HG03175 (cell line): ENCODE measurements at regions not wholly inside any gene's neighbourhood (a gene's known extent, or its start where the extent isn't known, plus 50 kb on each side); places are given as distances from the start of the nearest gene placed in this dataset.
A peak's percentile ranks its signal among the peaks of the same experiment; 100 is the strongest.
"Not testable (repeated sequence)": the region's sequence is repeated elsewhere in the genome, so short reads cannot be mapped to it uniquely, and the experiment has no call there.

Experiments used
- ATAC-seq: cut with Tn5 transposase; IDR thresholded peaks from one replicate; pipeline ENCODE4 v1.9.1; 2021; ENCODE audit warnings: mild to moderate bottlenecking, moderate library complexity; ENCODE audit not compliant: unreplicated experiment

DNA sequence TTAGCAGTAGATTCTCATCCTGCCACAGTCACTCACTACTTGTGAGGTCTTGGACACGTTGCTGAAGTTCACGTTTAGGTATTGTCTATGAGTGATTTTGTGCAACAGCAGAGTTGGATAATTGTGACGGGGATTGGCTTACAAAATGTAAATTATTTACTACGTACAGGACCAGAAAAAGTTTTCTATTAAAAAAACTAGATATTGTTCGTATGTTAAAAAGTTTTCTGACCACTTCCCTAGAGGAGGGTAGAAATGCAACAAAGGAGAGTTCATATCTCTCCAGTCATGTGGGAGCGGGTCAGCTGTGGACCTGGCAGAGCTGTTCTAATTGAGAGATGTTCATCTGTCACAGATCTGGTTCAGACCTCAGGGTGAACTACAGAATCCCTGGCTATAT is 976.1 kb upstream of the NUDT12 start:
- ATAC-seq = no peak

DNA sequence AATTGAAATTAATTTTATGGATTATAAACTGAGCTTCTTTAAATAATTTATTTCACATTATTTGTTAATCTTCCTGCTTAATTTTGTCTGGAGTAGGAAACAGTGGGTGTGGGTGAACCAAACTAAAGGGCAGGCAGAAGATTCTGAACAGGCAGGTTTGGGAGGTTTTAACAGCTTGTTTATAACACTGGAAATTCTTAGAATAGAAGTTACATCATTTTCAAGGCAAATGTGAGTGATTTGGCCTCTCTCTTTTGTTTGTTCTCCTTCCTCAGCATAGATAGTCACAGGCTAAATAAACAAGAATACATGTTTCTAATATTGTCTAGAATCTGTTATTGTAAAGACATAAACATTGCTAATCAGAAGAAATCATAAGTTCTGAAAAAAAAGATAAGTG is 970.9 kb upstream of the NUDT12 start:
- ATAC-seq = no peak

DNA sequence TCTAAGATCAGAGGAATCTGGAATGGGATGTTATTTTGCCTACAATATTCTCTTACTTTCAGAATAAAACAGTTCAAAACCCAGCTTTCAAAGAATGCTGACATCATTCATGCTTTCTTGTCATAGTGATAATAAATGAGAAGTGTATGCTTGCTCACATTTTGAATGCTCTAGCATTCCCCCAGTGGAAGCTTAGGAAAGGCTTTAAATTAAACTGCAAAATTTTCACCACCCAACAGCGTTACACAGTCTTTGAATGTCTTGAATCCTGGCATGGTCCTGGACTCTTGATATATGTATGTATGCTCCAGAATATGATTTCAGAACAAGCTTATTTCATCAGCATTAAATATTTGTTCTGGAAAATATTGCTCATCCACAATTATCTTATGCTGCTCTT is 964.3 kb upstream of the NUDT12 start:
- ATAC-seq = no peak

DNA sequence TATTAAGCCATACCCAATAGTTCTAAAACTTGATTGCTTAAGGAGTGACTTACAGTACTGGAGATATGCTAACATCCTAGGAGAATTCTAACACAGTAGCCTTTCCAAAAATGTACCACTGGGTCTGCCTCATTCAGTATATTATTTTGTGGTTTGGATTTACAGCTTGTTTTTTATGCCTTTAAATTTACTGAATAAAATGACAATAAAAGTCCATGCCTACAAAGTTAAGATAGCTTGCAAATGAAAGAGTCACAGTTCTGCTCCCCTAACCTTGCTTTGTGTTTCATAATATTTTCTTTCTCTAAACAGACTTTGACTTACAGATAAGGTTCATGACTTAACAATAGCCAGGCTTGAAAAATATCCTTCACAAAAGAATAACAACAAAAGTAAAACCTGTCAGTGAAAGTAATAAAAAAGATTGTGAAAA is 951.1 kb upstream of the NUDT12 start:
- ATAC-seq = no peak

DNA sequence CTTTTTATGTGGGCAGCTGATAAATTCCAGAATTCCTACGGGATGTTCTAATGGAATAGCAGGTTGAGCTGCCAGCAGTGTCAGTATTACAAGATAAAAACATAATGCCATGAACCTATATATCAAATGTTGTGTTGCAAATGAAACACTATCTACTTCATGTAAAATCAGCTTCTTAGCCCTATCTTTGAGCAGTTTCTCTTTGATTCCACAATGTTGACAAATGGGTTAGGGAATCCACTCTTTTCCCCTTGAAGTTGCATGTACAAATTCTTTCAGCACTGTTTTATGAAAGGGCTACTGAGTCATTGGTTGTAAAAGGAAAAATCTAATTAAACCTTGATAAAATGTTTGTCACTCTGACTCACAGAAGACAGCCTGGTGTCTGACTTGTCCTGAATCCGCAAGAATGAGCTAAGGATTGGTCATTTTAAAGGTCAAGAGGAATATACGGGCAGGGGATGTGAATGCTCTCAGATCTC is 950.6 kb upstream of the NUDT12 start:
- ATAC-seq = no peak

DNA sequence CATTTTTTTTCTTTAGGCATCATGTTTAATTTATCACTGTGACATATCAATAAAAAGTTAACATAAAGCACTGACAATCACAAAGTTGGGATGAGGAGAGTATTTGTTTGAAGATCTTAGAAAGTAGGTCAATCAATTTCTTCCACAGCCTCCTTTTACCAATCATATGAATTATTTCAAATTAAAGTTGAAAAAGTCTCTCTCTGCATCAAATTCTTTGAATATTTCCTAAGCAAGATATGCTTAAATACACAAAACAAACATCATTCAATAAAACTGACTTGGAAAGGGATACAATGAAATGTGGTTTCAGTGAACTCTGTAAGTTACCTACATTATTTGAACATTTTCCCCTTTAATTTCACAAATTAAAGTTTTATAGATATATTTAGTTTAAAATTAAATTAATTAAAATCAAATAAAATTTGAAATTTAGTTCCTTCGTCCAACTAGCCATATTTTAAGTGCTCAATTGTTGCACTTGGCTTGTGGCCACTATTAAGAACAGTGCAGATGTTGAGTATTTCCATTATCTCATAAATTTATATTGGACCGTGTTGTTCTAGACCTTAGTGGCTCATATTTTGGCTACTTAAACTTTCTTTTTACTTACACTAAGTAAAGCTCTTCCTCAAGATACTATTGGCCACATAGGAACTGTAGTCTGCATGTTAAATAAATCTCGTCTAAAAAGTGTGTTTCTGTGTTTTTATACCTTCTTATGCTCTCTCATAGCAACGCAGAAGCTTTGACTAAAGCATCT is 949.7 kb upstream of the NUDT12 start:
- no peak for ATAC-seq

DNA sequence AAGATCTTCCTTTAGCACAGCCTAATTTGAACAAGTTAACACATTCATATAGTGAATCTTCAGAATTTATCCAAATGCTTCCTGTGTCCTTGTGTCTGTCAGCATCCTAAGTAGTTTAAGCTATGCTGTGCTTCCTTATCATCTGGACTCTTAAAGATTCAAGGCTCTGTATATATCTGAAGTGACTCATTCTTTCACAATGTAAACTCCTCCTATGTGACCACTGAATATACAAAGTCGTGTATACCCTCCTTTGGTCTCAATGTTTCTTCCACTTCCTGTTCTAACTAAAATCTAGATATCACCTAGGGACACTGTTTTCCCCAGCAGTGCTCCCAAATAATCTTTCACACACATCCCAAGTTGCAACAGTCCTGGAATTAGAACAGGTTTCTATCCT is 935.7 kb upstream of the NUDT12 start:
- ATAC-seq = no peak

DNA sequence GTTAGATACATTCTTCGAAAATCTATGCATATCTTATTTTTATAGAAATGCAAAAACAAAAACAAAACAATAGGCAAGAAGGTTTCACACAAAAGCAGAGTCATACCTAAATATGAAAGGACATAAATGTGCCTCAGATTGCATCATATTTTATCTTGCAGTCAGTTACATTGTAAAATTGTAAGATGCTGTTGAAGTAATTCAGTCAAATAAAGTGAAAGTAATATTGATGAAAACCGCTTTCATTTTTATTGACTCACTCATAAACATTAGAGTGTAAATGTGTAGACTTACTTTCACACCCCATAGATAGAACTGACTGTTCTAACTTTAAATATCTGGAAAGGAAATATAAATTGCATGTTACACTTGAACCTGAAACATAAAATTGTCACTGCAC is 931.5 kb upstream of the NUDT12 start:
- no peak for ATAC-seq

DNA sequence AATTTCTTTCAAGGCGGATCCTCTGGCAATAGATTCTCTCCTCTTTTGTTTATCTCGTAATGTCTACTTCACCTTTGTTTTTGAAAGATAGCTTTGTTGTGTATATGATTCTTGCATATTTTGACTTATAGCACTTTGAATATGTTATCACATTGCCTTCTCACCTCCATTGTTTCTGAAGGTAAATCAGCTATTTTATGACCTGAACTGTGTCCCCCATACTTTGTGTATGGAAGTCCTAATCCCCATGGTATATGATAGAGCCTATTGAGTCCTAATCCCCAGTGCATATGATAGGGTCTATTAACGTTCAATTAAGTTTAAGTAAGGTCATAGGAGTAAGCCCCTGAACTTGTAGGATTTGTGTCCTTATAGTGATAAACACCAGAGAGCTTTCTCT is 910.2 kb upstream of the NUDT12 start:
- ATAC-seq = no peak

DNA sequence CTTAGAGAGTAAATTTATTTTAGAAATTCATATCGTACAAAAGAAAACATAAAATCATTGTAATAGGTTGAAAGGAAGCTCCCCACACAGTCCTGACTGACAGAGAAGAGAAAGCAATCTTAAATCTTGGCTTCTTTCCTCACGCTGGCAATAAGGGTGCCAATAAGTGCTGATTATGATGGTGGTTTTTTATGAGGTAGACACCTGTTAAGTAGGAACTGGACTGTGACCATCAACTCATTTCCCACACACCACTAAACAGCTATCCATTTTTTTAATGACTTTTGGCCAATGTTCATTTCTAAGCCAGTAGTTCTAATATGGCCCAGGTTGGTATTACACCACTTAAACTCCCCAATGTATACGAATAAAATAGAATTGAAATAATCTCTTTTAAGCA is 893.5 kb upstream of the NUDT12 start:
- no peak for ATAC-seq

DNA sequence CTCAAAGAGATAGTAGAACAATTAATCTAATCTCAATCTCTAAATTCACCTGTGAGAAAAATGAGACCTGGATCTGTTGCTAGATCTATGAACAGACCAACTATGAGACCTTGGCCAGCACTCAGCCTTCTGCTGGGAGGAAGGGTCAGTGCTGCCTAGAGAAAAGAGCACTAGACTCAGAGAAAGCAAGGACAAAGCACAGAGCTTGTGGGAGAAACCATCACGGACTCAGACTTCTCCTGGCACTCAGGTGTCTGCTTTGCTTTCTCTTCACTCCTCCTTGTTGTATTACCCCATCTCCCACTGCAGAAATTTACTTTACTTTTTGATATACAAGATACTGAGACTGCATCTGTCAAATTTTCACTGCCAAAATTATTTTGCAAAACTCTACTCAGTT is 890.0 kb upstream of the NUDT12 start:
- ATAC-seq = no peak

DNA sequence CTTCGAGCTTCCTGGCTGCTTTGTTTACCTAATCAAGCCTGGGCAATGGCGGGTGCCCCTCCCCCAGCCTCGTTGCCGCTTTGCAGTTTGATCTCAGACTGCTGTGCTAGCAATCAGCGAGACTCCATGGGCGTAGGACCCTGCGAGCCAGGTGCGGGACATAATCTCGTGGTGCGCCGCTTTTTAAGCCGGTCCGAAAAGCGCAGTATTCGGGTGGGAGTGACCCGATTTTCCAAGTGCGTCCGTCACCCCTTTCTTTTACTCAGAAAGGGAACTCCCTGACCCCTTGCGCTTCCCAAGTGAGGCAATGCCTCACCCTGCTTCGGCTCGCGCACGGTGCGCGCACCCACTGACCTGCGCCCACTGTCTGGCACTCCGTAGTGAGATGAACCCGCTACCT is 889.3 kb upstream of the NUDT12 start:
- not testable (repeated sequence) for ATAC-seq

DNA sequence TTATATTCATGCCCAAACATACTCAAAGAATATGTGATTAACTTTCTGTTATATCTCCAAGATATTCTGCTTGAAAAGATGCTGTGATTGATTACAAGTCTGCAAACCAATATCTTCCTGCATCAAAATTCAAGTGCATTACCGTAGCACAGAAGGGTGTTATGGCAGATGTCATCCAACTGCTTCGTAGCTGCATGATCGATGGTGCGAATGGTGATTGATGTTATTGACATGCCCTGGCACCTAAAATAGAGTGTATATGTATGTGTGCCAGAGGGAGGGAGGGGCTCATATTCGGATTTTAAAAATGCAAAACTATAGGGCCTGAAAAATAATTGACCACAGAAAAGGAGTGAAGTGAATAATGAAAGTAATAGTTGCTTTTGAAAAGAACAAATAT is 882.1 kb upstream of the NUDT12 start:
- no peak for ATAC-seq

DNA sequence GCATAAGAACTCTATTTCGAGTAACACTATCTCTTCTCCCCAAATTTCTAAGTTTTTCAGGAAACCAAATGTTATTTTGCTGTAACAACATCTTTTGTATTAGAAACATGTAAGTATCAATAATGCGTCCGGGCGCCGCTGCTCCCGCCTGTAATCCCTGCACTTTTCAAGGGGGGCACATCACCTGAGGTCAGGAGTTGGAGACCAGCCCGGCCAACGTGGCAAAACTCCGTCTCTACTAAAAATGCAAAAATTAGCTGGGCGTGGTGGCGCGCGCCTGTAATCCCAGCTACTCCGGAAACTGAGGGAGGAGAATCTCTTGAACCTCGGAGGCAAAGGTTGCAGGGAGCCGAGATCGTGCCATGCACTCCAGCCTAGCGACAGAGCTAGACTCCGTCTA is 881.1 kb upstream of the NUDT12 start:
- ATAC-seq = no peak

DNA sequence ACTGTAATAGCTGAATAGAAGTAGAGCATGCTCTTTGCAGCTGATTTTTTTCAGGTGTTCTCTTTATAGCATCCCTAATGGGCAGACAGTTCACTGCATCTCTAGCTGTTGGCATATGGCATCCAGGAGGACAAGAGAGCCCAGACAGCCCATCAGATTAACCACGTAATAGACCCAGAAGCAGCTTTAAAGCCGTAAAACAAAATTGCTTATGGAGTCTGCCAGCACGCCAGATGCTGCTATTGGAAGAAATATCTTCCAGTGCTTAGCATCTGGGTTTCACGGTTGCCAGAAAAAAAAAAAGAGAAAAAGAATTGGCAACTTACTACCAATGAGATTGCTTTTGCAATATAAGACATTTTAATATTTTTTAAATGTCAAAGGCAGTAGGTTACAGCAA is 869.4 kb upstream of the NUDT12 start:
- no peak for ATAC-seq

DNA sequence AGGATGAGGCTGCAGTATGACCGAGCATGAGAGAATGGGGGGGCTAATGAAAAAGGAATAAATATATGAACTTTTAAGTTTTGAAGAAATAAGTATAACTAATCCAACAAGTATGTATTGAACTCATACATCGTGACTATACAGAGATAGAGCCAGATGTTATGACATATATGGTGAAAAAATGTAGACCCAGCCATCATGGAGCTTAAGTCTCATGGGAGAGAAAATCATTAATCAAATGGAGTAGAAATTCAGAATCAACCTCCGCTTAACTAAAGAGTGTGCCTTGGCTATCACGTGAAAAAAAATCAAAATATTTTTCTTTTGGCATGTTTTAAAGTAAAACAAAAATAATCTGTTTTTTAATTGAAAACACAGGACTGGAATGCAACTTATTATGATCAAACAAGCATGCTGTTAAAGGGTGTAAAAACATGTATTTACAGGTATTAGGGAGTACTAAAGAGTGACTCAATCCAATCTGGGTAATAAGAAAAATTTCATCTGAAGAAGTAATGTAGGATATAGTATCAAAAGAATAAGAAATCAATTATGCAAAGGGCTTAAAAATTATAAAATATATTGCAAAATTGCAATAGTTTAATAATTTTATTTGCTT is 868.5 kb upstream of the NUDT12 start:
- ATAC-seq = no peak

DNA sequence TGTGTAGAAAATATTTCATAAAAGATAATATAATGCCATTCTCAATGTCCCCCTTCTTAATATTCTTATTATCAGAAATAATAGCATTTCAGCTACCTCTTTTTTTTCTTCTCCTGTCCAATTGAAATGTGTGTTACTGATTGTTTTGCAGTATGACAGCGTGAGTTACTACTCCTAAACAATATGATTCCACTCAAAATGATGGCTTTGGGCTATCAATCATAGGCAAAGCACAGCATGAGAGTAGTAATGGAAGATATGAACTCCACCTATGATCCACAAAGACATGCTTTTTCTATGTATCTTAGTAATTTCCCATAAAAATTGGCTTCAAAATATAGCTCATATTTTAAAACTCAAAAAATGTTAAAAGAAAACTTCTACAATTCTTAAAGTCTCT is 867.3 kb upstream of the NUDT12 start:
- ATAC-seq = no peak

DNA sequence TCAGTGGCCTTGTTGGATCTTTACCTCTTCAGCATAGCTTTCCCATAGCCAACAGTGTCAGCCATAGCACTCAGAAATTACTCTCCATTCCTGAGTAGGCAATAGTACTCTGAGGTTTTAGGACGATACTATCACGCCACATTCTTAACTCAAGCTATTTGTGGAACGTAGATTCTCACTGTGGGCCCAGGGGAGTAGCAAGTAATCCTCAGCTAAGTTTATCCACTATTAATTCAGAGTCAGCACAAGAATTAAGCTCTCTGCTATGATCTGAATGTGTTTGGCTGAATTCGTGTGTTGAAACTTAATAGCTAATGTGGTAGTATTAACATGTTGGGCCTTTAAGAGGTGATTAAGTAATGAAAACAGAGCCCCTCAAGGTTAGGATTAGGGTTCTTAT is 858.8 kb upstream of the NUDT12 start:
- ATAC-seq = no peak

DNA sequence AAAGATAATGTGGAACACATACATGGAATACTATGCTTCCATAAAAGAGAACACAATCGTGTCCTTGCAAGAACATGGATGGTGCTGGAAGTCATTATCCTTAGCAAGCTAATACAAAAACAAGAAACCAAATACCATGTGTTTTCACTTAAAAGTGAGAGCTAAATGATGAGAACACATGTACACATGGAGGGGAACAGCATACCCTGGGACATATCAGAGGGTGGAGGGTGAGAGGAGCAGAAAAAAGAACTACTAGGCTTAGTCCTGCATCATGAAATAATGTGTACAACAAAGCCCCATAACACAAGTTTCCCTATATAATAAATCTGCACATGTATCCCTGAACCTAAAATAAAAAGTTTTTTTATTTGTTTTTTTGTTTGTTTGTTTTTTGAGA is 855.5 kb upstream of the NUDT12 start:
- no peak for ATAC-seq

DNA sequence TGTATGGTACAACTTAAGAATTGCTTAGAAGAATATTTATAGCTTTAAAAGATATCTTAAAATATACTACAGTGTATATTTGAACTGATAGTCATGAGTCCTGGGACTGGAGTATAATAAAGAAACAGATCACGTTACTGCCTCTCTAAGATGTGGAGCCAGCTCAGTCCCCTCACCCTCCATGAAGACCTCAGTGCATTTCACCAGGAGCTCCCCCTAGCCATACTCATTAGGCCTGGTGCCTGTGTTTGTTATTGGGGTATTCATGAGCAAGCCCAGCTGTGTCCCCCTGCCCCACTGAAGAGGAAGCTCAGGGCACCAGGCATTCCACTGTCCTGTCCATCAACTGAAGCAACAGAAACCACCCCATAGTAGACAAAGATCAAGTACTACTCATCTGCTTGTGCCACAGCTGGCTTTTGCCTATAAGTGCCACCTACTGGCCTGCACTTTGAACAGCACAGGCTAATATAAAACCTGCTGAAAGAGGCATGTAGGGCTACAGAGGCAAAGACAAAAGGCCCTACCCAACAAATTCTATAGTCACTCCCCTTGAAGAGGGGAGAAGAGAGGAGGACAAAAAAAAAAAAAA is 850.2 kb upstream of the NUDT12 start:
- ATAC-seq = peak; percentile 76

DNA sequence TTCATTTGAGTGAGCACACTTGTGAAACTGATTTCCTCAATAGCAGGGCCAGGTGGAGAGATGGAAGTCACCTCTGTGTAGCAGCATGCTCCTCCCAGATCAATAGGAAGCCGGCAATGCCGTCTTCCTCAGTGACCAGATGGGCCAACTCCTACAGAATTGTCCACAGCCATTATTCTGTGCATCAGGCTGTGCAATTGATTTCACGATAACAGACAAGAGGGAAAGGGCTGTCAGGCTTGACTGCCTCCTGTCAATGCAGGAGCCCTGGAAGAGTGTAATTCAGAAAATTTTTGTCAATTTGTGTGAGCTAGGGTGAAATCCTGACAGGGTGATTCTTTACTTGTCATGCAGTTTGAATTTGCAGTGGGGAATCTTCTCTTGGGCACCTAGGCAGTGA is 838.4 kb upstream of the NUDT12 start:
- ATAC-seq = no peak

DNA sequence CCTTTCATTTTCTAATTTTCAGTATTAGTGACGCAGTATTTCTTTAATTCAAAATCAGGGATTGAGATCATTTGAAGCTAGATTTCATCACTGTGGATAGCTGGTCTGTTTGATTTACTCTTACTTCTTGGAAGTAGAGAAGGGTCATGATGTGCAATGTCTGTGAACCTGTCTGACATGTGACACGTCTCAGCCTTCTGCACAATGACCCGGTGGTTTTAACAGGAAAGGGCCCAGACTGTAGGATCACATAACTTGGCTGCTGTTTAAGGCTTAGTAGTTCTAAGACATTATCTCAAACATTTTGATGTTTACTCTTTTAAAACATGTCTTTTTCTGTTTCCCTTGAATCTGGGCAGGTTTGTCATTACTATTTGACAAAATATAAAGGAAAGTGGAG is 823.3 kb upstream of the NUDT12 start:
- no peak for ATAC-seq
